ENCODE measurements at regions not wholly inside any gene's neighbourhood (a gene's known extent, or its start where the extent isn't known, plus 50 kb on each side); places are given as distances from the start of the nearest gene placed in this dataset.

- no peaks in the 10 kb centered on the region for H3K36me3 ChIP-seq (ENCODE audit: control insufficient read depth in 2 of 2, extremely low read depth in 1 of 2, insufficient read depth in 2 of 2, low read length in 2 of 2)
- H3K79me2 ChIP-seq (ENCODE audit: control insufficient read depth, insufficient read depth, low read length) = no peaks in the 10 kb centered on the region
- CTCF ChIA-PET = interaction anchor here (0.8 to 2.2 kb wide), 5 partner anchors 12 to 1574 kb away, joined by 3 to 7 read pairs (median 4); no protein-coding TSS in a partner anchor
- H3K9me3 ChIP-seq (replicated peaks; ENCODE audit: control insufficient read depth, insufficient read depth, low read length) = no peaks in the 10 kb centered on the region
- no peaks in the 10 kb centered on the region for H3K4me1 ChIP-seq (ENCODE audit: control insufficient read depth, extremely low read depth, insufficient read depth, low read length)
- no peaks in the 10 kb centered on the region for H3K9me1 ChIP-seq (replicated peaks; ENCODE audit: control insufficient read depth, extremely low read depth, insufficient read depth, low read length)
- DNase-seq (ENCODE audit: low read depth, low spot score) = no peak
- H4K20me1 ChIP-seq (replicated peaks; ENCODE audit: control insufficient read depth, extremely low read depth, insufficient read depth, low read length) = no peaks in the 10 kb centered on the region
- H3K4me2 ChIP-seq (ENCODE audit: insufficient read depth, low read length) = no peak overlapping the region
- TF ChIP-seq GATA2 (IDR thresholded peaks at IDR 0.05; ENCODE audit: insufficient read depth, insufficient read length, low read depth, low read length) = no peak
- TF ChIP-seq MAX (IDR thresholded peaks at IDR 0.05; ENCODE audit: insufficient read depth, insufficient read length) = no peak
- no peak for TF ChIP-seq MYC (IDR thresholded peaks at IDR 0.05; ENCODE audit: low read depth, low read length)
- no peak for TF ChIP-seq POLR2AphosphoS5 (IDR thresholded peaks at IDR 0.05; ENCODE audit: insufficient read depth, low read depth, low read length)
- no peak for TF ChIP-seq FOS (IDR thresholded peaks at IDR 0.05; ENCODE audit: borderline replicate concordance, insufficient read depth, low read length)
- TF ChIP-seq POLR2A (IDR thresholded peaks at IDR 0.05; ENCODE audit: low read depth, low read length) = no peak
- TF ChIP-seq CTCF (IDR thresholded peaks at IDR 0.05; ENCODE audit: extremely low read depth in 1 of 2, insufficient read depth in 1 of 2, low read depth in 1 of 2, low read length in 2 of 2) = no peak
- TF ChIP-seq EZH2 (IDR thresholded peaks at IDR 0.05; ENCODE audit: borderline replicate concordance, low read depth, low read length, severe bottlenecking) = no peak
- TF ChIP-seq JUN (IDR thresholded peaks at IDR 0.05; ENCODE audit: borderline replicate concordance, insufficient read depth, insufficient read length, low read depth) = no peak
- intact Hi-C loops (cut with micrococcal nuclease) (loop anchor here (10.0 kb wide), 2 partner anchors 314 to 514 kb away; no protein-coding TSS in a partner anchor), dilution Hi-C loops (cut with MboI; ENCODE audit: extremely low pct_ligation_motif_present, low sequenced_read_pairs) (no loop called here)
- no peak overlapping the region for H3K27ac ChIP-seq (ENCODE audit: insufficient read depth, low read depth, low read length)
- H3K4me3 ChIP-seq (replicated peaks in 1 of 3; ENCODE audit: insufficient read depth in 1 of 3, low read depth in 1 of 3, low read length in 3 of 3) = no peak overlapping the region
- no peak overlapping the region for H2AFZ ChIP-seq (ENCODE audit: low read depth, low read length)
- H3K9ac ChIP-seq (replicated peaks; ENCODE audit: extremely low read depth, insufficient read depth, low read length) = no peak overlapping the region
- no TSS peak for BruUV-seq (replicated peaks)
- no peak for FAIRE-seq
- POLR2A ChIA-PET = no interaction called here
- no peaks in the 10 kb centered on the region for H3K27me3 ChIP-seq (ENCODE audit: control insufficient read depth in 2 of 2, insufficient read depth in 2 of 2, low read length in 2 of 2)
These were observed 1579.8 kb downstream of the PCDH9 start for GRCh38 chr13:65650321-65650720.

Measured in endothelial cell of umbilical vein (primary cell).